22Rv1 (cell line): ENCODE measurements at regions not wholly inside any gene's neighbourhood (a gene's known extent, or its start where the extent isn't known, plus 50 kb on each side); places are given as distances from the start of the nearest gene placed in this dataset.

Experiments used
- ZFX ChIP-seq: fragments of 450-650 bp; IDR thresholded peaks from 2 replicates; pipeline ENCODE4 v1.6.1; 2017; ENCODE audit warnings: antibody characterized with exemption, borderline replicate concordance
- TF ChIP-seq, protein P1 (sequence below): fragments of 450-650 bp; IDR thresholded peaks from 2 replicates; pipeline ENCODE4 v1.5.1; 2017; ENCODE audit warnings: mild to moderate bottlenecking

DNA sequence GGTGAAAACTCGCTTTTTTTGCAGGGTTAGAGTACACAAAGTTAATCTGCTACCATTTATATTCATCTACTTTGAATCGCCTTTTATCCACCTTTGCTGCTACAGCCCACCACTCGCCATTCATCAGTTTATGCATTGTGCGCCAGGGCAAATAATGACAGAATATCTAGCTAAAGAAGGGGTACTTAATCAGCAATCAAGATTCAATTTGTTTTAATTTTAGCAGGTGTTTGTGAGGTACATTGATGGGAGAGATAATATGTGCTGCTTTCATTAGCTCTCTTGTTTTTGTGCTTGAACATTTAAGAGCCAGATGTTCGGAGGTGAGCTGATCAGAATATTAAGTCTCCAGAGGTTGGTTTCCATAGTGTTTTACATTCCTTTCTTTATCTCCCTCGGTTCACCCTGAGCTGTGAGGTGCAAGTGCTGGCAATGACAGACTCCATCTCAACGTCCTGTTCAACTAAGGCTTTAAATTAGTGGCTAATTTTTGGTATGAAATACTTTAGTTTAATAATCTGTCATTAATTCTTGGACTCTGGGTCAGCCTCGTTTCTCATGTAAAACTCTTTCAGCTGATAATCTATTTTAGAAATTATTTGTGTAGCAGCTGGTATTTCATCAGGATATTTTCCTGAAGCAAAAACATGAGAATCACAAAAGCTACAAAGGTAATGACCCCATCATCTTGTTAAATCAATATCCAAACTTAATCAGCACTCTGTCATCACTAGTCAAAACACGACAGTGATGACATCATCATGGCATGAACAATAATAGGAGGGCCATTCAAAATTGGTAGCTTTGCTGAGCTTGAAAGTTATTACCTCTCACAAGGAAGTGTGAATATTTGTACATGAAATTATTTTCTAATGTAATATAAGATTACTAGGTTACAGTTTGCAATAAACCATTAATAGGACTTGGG is 479.9 kb upstream of the FANCL start:
- TF ChIP-seq, protein P1, sequence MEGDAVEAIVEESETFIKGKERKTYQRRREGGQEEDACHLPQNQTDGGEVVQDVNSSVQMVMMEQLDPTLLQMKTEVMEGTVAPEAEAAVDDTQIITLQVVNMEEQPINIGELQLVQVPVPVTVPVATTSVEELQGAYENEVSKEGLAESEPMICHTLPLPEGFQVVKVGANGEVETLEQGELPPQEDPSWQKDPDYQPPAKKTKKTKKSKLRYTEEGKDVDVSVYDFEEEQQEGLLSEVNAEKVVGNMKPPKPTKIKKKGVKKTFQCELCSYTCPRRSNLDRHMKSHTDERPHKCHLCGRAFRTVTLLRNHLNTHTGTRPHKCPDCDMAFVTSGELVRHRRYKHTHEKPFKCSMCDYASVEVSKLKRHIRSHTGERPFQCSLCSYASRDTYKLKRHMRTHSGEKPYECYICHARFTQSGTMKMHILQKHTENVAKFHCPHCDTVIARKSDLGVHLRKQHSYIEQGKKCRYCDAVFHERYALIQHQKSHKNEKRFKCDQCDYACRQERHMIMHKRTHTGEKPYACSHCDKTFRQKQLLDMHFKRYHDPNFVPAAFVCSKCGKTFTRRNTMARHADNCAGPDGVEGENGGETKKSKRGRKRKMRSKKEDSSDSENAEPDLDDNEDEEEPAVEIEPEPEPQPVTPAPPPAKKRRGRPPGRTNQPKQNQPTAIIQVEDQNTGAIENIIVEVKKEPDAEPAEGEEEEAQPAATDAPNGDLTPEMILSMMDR, result no peak
- TF ChIP-seq ZFX, result no peak
